HG03575 (cell line): ENCODE measurements at regions not wholly inside any gene's neighbourhood (a gene's known extent, or its start where the extent isn't known, plus 50 kb on each side); places are given as distances from the start of the nearest gene placed in this dataset.
"Not testable (repeated sequence)": the region's sequence is repeated elsewhere in the genome, so short reads cannot be mapped to it uniquely, and the experiment has no call there.

Source experiments
- ATAC-seq: cut with Tn5 transposase; IDR thresholded peaks from one replicate; pipeline ENCODE4 v1.9.1; 2021; ENCODE audit not compliant: unreplicated experiment, insufficient number of reproducible peaks, low FRiP score; ENCODE audit errors: extremely low read depth

DNA sequence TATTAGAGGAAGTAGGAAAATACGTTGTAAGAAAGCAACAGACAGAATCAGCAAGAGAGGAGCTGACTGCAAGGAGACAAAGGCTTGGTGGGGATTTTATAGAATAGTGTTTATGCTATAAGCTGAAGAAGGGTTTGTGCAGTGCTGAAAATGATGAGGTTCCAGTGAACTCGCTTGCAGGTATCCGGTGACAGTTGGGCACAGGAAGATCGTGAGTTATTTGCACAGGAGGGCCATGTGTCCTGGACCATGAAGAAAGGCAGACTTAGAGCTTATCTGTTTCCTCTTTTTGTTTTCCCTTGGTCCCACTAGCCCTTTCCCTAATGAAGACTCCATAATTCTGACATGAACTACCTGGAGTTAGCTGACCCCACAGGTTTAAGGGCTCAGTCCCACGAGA is 61.4 kb downstream of the NXNL2 start:
- no peak for ATAC-seq

DNA sequence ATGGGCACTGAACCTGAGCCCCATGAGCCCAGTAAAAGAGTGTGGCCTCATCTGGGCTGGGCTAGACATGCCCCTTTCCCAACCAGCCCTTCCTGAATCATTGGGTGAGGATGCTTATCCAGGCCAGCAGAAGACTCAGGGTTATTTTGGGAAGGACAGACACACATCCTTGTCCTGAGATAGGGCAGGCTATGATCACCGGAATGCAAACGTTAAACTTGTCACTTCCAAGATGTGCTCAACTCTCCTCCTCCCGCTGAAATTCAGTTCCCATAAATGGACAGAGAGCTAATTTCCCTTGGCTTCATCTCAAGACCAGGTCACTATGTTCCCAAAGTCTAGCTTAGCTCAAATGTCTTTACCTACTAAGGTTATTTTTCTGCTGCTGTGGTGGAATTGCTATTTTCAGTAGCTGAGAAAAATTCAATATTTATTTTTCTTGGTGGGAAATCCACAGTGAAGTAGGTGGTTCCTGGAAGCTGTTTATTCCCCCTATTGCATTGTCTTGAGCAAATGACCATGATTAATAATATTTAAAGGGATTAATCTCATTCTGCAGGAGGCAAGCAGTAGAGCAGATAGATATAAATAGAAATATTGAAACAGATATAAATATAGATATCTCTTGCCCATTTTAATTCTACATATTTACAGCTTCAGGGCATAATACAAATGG is 70.0 kb downstream of the NXNL2 start:
- ATAC-seq: no peak

DNA sequence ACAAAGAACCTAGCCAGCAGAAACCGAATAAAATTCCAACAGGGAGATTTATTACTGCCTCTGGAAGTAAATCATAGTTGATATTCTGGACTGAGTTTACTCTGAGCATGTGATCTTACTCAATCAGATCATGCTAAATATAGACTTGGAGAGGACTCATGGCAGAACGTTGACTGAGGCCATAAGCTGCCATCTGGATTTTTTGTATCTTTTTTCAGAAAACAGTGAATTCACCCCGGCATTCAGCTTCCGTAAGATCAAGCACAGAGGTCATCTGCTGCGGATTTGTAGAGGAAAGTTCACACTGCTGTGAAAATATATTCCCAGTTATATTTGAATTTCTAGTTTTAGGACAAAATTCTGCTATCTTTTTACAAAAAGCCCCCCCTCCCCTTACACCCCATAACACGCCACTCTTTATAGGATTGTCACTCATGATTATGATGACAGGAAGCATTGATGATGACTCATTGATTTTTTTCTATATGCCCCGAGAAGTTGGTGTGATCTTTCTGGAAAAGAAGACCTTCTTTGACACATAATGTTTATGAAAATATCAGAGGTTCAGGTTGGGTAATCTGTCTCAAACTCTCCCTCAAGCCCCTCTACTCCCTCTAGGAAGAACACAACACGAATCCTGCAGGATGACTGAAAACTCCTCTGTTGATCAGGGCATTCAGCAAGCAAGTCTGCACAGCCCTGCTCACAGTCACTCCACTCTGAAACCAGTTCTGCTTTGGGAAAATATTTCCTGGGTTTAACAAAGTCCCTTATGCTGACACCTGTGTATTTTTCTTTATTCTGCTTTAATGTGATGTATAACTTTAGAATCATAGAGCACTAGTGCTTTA is 70.8 kb downstream of the NXNL2 start:
- ATAC-seq: no peak

DNA sequence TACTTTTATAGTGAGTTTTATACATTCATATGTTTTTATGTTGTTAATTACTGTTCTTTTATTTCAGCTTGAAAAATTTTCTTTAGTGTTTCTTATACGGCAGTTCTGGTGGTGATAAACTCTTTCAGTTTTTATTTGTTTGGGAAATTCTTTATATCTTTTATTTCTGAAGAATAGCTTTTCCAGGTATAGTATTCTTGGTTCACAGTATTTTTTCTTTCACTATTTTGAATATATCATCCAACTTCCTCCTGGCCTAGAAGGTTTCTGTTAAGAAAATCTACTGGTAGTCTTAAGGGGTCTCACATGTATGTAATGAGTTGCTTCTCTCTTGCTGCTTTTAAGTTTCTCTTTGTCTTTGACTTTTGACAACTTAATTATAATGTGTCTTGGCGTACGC is 79.4 kb downstream of the NXNL2 start:
- ATAC-seq: no peak

DNA sequence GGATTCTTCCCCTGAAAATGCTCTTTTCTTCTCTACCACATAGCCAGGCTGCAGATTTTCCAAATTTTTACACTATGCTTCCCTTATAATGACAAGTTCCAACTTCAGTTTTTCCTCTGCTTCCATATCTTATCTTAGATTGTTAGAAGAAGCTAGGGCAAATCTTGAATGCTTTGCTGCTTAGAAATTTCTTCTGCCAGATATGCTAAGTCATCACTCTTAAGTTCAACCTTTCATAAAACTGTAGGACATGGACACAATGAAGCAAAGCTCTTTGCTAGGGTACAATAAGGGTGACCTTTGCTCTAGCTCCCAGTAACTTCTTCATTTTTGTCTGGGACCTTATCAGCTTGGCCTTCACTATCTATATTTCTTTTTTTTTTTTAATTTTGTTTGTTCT is 88.7 kb downstream of the NXNL2 start:
- no peak for ATAC-seq

DNA sequence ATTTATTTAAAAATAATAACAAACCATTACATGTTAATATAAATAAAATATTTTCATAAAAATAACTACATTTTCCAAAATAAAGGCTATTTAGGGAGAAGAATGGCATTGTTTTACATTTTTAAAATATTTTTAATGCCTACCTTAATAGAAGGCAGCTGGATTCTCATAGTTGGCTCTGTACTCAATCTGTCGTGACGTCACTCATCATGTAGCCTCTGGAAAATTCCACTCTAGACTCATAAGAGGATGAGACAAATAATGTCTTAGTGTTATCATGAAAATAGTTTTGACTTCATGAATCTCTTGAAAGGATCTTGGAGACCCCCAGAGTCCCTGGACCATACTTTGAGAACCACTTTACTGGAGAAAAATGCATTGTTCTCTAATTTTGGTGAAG is 93.1 kb downstream of the NXNL2 start:
- no peak for ATAC-seq

DNA sequence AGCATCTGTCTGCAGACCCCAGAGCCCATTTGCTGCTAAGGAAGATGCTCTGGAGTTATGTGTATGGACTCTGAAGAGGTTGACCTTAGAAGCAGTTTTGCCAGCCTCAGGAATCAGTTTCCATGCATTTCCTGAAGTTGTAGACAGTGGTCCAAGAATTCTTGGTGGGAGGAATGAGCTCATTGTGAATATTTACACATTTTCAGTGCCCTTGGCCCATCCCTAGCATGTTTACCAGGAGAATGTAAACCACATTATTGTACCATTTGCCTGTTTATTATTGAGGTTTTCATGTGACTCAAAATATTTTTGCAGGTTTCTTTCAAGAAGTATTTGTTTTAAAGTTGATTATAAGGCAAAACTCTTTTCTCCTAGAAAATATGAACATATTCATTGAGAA is 93.8 kb downstream of the NXNL2 start:
- no peak for ATAC-seq

DNA sequence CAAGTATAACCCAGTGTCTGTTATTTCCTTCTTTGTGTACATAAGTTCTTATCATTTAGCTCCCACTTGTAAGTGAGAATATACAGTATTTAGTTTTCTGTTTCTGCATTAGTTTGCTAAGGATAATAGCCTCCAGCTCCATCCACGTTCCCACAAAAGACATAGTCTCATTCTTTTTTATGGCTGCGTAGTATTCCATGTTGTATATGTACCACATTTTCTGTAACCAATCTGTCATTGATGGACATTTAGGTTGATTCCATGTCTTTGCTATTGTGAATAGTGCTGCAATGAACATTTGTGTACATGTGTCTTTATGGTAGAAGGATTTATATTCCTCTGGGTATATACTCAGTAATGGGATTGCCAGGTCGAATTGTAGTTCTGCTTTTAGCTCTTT is 95.6 kb downstream of the NXNL2 start:
- not testable (repeated sequence) for ATAC-seq

DNA sequence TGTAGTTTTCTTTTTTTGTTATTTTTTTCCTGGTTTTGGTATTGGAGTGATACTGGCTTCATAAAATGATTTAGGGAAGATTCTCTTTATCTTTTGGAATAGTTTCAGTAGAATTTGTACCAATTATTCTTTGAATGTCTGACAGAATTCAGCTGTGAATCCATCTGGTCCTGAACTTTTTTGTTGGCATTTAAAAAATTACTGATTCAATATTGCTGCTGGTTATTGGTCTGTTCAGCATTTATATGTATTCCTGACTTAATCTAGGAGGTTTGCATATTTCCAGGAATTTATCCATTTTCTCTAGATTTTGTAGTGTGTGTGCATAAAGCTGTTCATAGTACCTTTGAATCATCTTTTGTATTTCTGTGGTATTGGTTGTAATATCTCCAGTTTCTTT is 100.2 kb downstream of the NXNL2 start:
- ATAC-seq: no peak

DNA sequence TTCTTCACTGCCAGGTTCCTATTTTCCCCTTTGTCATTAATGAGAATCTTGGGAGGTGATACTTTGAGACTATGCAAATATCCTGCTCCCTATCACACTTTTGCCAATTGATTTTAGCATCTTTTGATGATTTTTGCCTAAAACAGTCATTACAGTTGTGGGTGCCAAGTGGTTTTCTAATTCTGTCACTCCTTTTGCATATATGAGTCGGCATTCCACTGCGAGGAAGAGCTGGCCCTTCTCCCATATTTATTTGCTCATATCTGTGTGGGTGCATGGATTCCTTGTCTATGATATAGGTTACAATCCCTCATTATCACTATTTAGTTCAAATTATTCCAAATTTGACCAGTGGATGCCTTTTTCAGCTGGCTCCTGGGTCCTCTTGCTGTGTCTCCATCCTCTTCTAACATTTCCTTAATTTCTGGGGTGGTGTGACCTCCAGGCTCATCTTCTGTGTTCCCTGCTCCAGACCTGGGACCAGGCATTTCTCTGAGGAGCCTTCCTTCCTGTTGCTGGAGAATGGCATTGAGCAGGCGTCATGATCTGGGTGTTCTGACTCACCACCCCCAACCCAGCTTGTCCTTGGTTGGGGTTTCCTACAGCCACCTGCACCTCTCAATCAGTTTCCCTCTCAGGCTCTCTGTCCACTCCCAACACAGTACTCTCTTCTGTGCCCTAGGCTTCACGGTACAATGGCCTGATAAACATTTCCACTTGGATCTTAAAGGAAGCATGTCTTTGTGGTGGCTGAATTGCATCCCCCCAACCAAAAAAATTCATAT is 106.7 kb downstream of the NXNL2 start:
- no peak for ATAC-seq

DNA sequence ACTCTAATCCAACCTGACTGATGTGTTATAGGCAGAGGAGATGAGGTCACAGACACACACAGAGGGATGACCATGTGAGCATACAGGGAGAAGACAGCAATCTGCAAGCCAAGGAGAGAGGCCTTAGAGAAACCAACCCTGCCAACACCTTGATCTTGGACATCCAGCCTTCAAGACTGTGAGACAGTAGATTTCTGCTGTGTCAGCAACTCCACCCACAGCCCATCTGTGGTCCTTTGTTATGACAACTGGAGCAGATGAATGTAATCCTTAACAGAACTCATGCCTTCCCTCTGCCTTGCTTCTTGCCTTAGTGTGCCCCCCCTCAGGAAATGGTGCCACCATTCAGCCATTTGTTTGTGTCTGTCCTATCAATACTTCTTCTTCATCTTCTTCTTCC is 107.4 kb downstream of the NXNL2 start:
- no peak for ATAC-seq

DNA sequence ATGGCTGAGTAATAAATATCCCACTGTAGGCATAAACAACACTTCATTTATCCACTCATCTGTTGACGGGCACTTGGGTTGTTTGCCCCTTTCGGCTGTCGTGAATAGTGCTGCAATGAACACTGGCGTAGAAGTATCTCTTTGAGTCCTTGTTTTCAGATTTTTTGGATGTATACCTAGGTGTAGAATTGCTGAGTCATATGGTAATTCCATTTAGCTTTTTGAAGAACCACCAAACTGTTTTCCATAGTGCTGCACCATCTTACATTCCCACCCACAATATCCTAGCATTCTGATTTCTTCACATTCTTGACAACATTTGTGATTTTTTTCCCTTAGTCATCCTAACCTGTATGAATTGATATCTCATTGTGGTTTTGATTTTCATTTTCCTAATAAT is 109.0 kb downstream of the NXNL2 start:
- no peak for ATAC-seq

DNA sequence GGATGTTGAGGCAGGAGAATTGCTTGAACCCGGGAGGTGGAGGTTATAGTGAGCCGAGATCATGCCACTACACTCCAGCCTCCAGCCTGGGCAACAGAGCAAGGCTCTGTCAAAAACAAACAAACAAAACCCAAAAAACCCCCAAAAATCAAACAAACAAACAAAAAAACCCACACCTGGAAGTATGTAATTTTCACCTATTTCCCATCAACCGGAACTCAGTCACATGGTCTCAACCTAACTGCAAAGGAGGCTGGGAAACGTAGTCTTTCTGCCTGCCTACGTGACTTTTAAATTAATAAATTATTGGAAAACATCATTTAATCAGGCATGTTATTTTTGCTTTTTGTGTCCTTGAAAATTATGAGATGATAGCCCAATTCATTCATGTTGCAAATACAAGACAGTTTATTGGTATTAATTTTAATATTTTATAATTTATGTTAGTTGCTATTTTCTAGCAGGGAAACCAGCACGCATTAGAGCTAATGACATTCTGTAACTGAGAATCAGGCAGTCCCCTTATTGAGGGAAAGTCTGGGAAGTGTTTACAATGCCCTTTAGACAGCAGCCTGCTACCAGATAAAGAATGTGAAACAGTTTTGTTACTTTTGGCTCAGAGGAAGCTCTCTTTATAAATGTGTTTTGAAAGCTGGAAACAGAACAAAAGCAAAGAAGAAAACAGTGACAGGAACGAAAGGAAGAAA is 110.3 kb downstream of the NXNL2 start:
- ATAC-seq: no peak

DNA sequence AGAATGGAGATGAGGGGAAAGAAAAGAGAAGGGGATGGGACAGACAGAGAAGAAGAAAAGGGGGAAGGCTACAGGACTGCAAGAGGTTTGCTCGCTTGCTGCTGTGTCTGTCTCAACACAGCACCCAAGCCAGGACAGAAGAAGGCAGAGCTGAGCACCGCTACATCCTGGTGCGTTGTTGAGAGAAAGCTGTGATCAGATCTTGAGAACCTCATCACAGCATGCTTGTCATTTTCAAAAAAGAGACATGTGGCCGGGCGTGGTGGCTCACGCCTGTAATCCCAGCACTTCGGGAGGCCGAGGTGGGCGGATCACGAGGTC is 110.9 kb downstream of the NXNL2 start:
- ATAC-seq: no peak

DNA sequence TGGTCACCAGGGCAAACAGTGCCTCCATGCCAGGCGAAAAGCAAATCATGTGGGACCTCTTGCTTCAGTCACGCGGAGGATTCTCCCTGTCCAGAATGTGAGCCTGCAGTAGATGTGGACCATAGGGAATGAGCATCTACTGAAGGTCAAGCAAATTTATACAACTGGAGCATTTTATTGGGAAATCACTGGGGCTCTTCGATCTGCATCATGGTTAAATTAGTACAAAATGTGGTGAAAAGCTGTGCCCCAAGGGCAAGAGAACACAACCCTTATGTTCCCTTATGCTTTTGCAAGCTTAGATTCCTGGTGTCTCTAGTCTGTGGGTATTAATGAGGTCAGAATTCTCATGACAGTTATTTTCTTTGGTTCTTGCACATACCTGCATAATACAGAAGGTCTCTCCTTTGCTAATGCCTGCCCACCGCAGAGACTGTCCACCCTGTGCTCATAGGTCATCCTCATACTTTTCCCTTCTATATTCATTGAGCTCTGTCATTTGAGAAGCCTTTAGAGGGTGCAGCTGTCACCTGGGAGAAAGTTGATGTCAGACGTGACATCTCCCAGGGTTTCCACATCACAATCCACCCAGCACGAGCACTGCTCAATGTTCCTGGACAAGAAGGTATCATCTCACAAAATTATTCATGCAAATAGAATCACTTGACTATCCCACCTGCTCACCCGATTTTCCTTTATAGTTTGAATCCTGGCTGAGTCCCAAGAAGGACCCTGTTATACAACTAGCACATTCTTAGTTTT is 111.7 kb downstream of the NXNL2 start:
- no peak for ATAC-seq

DNA sequence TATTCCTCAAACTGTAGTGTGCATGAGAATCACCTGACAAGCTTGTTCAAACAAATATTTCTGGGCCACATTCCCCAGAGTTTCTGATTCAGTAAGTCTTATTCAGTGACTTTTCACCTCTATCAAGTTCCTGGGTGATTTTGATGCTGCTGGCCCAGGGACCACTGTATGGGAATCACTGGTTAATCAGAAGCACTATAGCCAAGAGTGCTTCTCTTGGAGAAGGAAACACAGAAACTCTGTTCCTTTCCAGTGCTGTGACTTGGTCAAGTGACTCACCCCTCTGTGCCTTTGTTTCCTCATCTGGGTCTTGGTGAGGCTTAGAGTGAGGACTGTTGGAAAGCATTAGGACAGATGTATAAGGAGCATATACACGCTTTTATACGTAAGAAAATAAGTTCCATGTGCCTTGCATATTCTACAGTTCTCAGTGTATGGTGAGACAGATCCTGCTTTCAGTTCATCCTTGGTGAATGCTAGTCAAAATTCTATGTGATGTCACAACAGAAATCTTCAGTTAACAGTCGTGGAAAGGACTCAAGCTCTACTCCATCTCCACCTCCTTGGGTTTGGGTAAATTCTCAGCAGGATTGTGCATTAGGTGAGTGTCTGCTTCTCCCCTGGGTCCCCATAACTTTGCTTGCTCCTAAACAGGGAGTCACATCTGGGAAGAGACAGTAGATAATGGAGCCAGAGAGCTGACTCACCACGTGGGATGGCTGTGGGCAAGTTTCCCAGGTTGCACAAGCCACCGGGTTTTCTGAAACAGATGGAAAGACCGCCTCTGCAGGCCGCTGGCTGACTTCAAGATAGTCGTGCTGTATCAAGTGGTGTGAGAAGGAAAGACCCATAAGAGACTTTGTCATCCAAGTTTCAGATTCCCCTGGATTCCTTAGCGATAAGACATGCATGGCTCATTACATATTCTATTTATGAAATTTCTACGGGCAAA is 117.0 kb downstream of the NXNL2 start:
- no peak for ATAC-seq

DNA sequence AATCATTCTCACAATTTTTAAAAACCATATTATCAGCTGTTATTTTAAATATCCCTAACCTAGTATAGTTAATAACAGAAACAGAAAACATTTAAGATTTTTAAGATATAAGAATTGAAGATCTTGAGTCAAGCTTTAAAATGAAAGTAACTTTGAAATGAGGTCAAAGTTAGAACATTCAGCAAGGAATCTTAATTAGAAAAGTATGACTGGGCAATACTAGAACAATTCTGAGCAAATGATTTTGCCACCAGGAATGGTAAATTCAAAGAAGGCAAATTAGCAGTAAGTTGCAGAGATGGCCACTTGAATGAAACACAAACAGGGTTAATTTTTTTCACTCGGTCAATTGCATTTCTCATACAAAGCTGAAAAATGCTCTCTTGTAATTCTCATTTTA is 117.9 kb downstream of the NXNL2 start:
- ATAC-seq: no peak

DNA sequence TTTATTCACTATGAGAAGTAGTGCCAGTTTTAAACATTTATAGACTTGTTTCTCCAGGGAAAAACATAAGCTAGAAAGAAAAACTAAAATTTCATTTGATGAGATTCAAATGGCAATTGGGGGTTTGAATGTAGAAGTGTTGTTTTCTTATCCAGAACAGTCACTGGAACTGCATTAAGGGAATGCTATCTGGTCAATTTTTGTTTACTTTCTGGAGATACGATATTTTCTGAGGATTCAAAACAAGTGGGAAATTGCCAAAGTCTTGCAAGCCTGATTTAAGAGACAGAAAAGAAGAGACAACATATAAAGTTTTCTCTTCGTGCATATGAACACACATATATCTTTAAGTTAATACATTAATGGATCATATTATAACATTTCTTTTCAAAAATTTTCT is 118.4 kb downstream of the NXNL2 start:
- ATAC-seq: no peak
